GDM1 (cell line): ENCODE measurements at regions not wholly inside any gene's neighbourhood (a gene's known extent, or its start where the extent isn't known, plus 50 kb on each side); places are given as distances from the start of the nearest gene placed in this dataset.

ENCODE experiments used
- DNase-seq: peaks from one replicate; lab custom pipeline; 2025; lab: John Stamatoyannopoulos, UW

GRCh38 chr3:110530902-110531301 lies 540.7 kb upstream of the NECTIN3 start:
- no peak for DNase-seq

GRCh38 chr3:110533089-110533488 lies 538.5 kb upstream of the NECTIN3 start:
- DNase-seq, result no peak

GRCh38 chr3:110542552-110543150 lies 529.0 kb upstream of the NECTIN3 start:
- DNase-seq, result no peak

- no peak for DNase-seq
Measured at GRCh38 chr3:110544730-110545129, 526.9 kb upstream of the NECTIN3 start.

GRCh38 chr3:110550511-110550910 lies 521.1 kb upstream of the NECTIN3 start:
- no peak for DNase-seq

- no peak for DNase-seq
Measured at GRCh38 chr3:110562621-110563020, 509.0 kb upstream of the NECTIN3 start.

- DNase-seq, result no peak
Measured at GRCh38 chr3:110564674-110565073, 506.9 kb upstream of the NECTIN3 start.

- no peak for DNase-seq
Measured at GRCh38 chr3:110567029-110567428, 504.6 kb upstream of the NECTIN3 start.

GRCh38 chr3:110568246-110568645 lies 503.4 kb upstream of the NECTIN3 start:
- DNase-seq, result no peak

- no peak for DNase-seq
Measured at GRCh38 chr3:110569073-110569472, 502.5 kb upstream of the NECTIN3 start.

- no peak for DNase-seq
Measured at GRCh38 chr3:110575702-110576101, 495.9 kb upstream of the NECTIN3 start.

GRCh38 chr3:110576960-110577359 lies 494.7 kb upstream of the NECTIN3 start:
- DNase-seq, result no peak

- DNase-seq, result no peak
Measured at GRCh38 chr3:110577854-110578253, 493.8 kb upstream of the NECTIN3 start.

- DNase-seq, result no peak
Measured at GRCh38 chr3:110579840-110580550, 491.6 kb upstream of the NECTIN3 start.

GRCh38 chr3:110583373-110583935 lies 488.2 kb upstream of the NECTIN3 start:
- DNase-seq, result no peak

GRCh38 chr3:110588906-110589305 lies 482.7 kb upstream of the NECTIN3 start:
- no peak for DNase-seq

- DNase-seq, result no peak
Measured at GRCh38 chr3:110589341-110589740, 482.3 kb upstream of the NECTIN3 start.

GRCh38 chr3:110593749-110594148 lies 477.9 kb upstream of the NECTIN3 start:
- DNase-seq, result no peak

- no peak for DNase-seq
Measured at GRCh38 chr3:110598847-110599490, 472.6 kb upstream of the NECTIN3 start.

- DNase-seq, result no peak
Measured at GRCh38 chr3:110608566-110608965, 463.1 kb upstream of the NECTIN3 start.

- no peak for DNase-seq
Measured at GRCh38 chr3:110612045-110612444, 459.6 kb upstream of the NECTIN3 start.

- DNase-seq, result no peak
Measured at GRCh38 chr3:110614186-110614585, 457.4 kb upstream of the NECTIN3 start.

GRCh38 chr3:110615454-110615853 lies 456.2 kb upstream of the NECTIN3 start:
- no peak for DNase-seq
